ENCODE measurements at regions not wholly inside any gene's neighbourhood (a gene's known extent, or its start where the extent isn't known, plus 50 kb on each side); places are given as distances from the start of the nearest gene placed in this dataset.

DNA sequence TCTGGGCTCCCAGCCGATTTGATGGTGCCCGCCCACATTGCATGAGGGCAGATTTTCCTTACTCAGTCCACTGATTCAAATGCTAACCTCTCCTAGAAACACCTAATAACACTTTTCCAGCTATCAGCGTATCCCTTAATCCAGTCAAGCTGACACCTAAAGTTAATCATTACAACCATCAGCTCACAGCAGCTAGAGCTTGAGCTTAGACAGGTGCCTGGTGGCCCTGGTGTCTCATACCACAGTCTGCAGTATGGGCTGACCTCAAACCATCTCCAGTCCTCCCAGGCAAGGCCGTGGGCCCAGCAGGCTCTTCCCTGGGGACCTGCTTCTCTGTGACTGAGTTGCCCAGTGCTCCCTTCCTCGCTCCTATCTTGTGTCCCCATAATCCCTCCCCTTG lies 174.4 kb upstream of the NECTIN1 start:
- Histone ChIP-seq H4K20me1 (ENCODE audit: control insufficient read depth, insufficient read depth, low read depth, low read length) (no peaks in the 10 kb centered on the region), H3F3A (ENCODE audit: control insufficient read depth, insufficient read depth) (no peaks in the 10 kb centered on the region), H3K9me2 (replicated peaks; ENCODE audit: control insufficient read depth, low read length) (no peaks in the 10 kb centered on the region), H3K27ac (ENCODE audit: low read depth, low read length) (no peak overlapping the region), H3K4me1 (ENCODE audit: control insufficient read depth, low read length) (no peaks in the 10 kb centered on the region), H3K9me3 (ENCODE audit: control insufficient read depth, insufficient read depth, low read length) (no peaks in the 10 kb centered on the region), H3K36me3 (ENCODE audit: control insufficient read depth, low read length) (no peaks in the 10 kb centered on the region), H3K4me3 (ENCODE audit: low read length) (no peak overlapping the region), H3K27me3 (ENCODE audit: control insufficient read depth, low read length) (peaks cover under 1% of the 10 kb centered on the region; the same call in 1 of the 2 replicates), H3K79me2 (ENCODE audit: control insufficient read depth, low read length) (no peaks in the 10 kb centered on the region), H3K4me2 (ENCODE audit: low read length) (no peak overlapping the region)
- TF ChIP-seq, protein P1, sequence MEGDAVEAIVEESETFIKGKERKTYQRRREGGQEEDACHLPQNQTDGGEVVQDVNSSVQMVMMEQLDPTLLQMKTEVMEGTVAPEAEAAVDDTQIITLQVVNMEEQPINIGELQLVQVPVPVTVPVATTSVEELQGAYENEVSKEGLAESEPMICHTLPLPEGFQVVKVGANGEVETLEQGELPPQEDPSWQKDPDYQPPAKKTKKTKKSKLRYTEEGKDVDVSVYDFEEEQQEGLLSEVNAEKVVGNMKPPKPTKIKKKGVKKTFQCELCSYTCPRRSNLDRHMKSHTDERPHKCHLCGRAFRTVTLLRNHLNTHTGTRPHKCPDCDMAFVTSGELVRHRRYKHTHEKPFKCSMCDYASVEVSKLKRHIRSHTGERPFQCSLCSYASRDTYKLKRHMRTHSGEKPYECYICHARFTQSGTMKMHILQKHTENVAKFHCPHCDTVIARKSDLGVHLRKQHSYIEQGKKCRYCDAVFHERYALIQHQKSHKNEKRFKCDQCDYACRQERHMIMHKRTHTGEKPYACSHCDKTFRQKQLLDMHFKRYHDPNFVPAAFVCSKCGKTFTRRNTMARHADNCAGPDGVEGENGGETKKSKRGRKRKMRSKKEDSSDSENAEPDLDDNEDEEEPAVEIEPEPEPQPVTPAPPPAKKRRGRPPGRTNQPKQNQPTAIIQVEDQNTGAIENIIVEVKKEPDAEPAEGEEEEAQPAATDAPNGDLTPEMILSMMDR (IDR thresholded peaks at IDR 0.05; ENCODE audit: low read depth, low read length, poor library complexity, severe bottlenecking): no peak
- TF ChIP-seq EZH2phosphoT487 (IDR thresholded peaks at IDR 0.05; ENCODE audit: borderline replicate concordance, low read length): no peak

DNA sequence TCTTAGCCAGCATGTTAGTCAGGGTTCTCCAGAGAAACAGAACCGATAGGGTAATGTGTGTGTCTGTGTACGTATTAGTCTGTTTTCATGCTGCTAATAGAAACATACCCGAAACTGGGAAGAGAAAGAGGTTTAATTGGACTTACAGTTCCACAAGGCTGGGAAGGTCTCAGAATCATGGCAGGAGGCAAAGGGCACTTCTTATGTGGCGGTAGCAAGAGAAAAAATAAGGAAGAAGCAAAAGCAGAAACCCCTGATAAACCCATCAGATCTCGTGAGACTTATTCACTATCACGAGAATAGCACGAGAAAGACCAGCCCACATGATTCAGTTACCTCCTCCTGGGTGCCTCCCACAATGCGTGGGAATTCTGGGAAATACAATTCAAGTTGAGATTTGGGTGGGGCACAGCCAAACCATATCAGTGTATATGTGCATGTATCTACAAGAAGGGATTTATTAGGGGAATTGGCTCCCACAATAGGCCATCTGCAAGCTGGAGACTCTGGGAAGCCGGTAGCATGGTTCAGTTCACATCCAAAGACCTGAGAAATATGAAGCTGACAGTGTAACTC lies 173.7 kb upstream of the NECTIN1 start:
- no peaks in the 10 kb centered on the region for H4K20me1 ChIP-seq (ENCODE audit: control insufficient read depth, insufficient read depth, low read depth, low read length)
- H3K36me3 ChIP-seq (ENCODE audit: control insufficient read depth, low read length): no peaks in the 10 kb centered on the region
- H3K4me2 ChIP-seq (ENCODE audit: low read length): no peak overlapping the region
- H3K4me1 ChIP-seq (ENCODE audit: control insufficient read depth, low read length): no peaks in the 10 kb centered on the region
- TF ChIP-seq, protein P1 (IDR thresholded peaks at IDR 0.05; ENCODE audit: low read depth, low read length, poor library complexity, severe bottlenecking): no peak
- no peak for TF ChIP-seq EZH2phosphoT487 (IDR thresholded peaks at IDR 0.05; ENCODE audit: borderline replicate concordance, low read length)
- no peak overlapping the region for H3K4me3 ChIP-seq (ENCODE audit: low read length)
- H3K9me2 ChIP-seq (replicated peaks; ENCODE audit: control insufficient read depth, low read length): no peaks in the 10 kb centered on the region
- H3F3A ChIP-seq (ENCODE audit: control insufficient read depth, insufficient read depth): no peaks in the 10 kb centered on the region
- H3K79me2 ChIP-seq (ENCODE audit: control insufficient read depth, low read length): no peaks in the 10 kb centered on the region
- H3K27me3 ChIP-seq (ENCODE audit: control insufficient read depth, low read length): no peaks in the 10 kb centered on the region; the same call in 1 of the 2 replicates
- H3K9me3 ChIP-seq (ENCODE audit: control insufficient read depth, insufficient read depth, low read length): no peaks in the 10 kb centered on the region
- H3K27ac ChIP-seq (ENCODE audit: low read depth, low read length): no peak overlapping the region

DNA sequence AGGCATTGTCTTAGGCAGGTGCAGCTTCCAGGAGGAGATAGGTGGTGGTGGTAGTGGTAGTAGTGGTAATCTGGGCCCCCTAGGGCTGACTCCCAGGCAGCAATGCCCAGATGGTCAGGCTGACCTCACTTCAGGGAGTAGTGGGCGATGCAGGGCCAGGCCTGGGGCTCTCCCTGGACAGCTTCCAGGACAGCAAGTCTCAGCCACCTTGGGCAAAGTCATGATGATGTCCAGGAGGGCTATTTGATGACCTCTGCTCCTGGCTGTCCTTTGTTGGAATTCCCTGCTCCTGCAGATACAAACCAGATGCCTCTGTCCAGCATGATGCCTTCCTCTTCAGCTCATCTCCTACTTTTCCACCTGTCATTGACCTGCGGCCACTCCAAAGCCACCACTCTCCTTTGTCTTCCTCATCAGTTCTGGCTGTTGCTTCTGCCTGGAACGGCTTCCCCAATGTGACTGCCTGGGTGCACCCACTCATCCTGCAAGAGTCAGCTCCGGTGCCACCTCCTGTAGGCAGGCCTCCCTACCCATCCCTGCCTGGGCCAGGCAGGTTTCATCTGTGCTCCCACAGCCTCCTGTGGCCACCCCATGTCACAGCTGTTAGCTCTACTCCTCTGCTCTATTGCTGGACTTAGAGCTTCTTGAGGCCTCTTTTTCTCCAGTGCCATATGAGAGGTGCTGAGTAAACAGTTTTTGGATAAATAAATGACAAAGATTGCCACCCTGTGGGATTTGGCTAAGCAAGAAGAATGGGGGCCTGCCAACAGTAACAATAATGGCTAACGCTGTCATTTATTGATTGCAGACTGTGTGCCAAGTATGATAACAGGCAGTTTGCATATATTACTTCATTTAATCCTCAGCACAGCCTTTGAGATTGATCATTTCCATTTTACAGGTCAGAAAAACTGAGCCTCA lies 172.9 kb upstream of the NECTIN1 start:
- H3K36me3 ChIP-seq (ENCODE audit: control insufficient read depth, low read length): no peaks in the 10 kb centered on the region
- no peak overlapping the region for H3K27ac ChIP-seq (ENCODE audit: low read depth, low read length)
- no peak for TF ChIP-seq EZH2phosphoT487 (IDR thresholded peaks at IDR 0.05; ENCODE audit: borderline replicate concordance, low read length)
- H4K20me1 ChIP-seq (ENCODE audit: control insufficient read depth, insufficient read depth, low read depth, low read length): no peaks in the 10 kb centered on the region
- no peaks in the 10 kb centered on the region for H3K9me3 ChIP-seq (ENCODE audit: control insufficient read depth, insufficient read depth, low read length)
- H3K27me3 ChIP-seq (ENCODE audit: control insufficient read depth, low read length): peaks cover 3% of the 10 kb centered on the region; the same call in 1 of the 2 replicates
- H3K79me2 ChIP-seq (ENCODE audit: control insufficient read depth, low read length): no peaks in the 10 kb centered on the region
- no peaks in the 10 kb centered on the region for H3K9me2 ChIP-seq (replicated peaks; ENCODE audit: control insufficient read depth, low read length)
- no peaks in the 10 kb centered on the region for H3K4me1 ChIP-seq (ENCODE audit: control insufficient read depth, low read length)
- H3F3A ChIP-seq (ENCODE audit: control insufficient read depth, insufficient read depth): no peaks in the 10 kb centered on the region
- H3K4me2 ChIP-seq (ENCODE audit: low read length): no peak overlapping the region
- no peak overlapping the region for H3K4me3 ChIP-seq (ENCODE audit: low read length)

DNA sequence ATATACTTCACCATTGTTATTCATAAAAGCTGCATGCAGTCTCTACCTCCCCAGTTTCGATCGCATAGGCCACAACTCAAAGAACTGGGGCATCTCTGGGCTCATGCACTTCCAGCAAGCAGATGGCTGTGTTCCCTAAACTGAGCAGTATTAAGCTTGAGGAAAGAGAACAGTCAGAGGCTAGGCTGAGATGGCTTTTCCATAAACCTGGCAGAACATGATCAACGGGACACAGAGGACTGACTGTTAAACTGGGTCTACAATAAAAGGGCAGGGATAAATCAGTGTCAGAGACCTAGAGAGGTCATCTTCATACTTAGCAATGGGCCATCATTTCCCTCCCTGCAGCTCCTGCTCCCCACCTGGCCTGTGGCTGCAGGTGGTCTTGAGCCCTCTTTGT lies 171.0 kb upstream of the NECTIN1 start:
- Histone ChIP-seq H3K36me3 (ENCODE audit: control insufficient read depth, low read length) (no peaks in the 10 kb centered on the region), H3K4me3 (ENCODE audit: low read length) (no peak overlapping the region), H3K9me2 (replicated peaks; ENCODE audit: control insufficient read depth, low read length) (no peaks in the 10 kb centered on the region), H3K9me3 (ENCODE audit: control insufficient read depth, insufficient read depth, low read length) (no peaks in the 10 kb centered on the region), H3K27ac (ENCODE audit: low read depth, low read length) (no peak overlapping the region), H4K20me1 (ENCODE audit: control insufficient read depth, insufficient read depth, low read depth, low read length) (no peaks in the 10 kb centered on the region), H3K79me2 (ENCODE audit: control insufficient read depth, low read length) (no peaks in the 10 kb centered on the region), H3K4me2 (ENCODE audit: low read length) (no peak overlapping the region), H3K4me1 (ENCODE audit: control insufficient read depth, low read length) (peaks cover 16% of the 10 kb centered on the region), H3K27me3 (ENCODE audit: control insufficient read depth, low read length) (peaks cover 6% of the 10 kb centered on the region; the same call in 1 of the 2 replicates), H3F3A (ENCODE audit: control insufficient read depth, insufficient read depth) (no peaks in the 10 kb centered on the region)
- TF ChIP-seq, protein P1 (IDR thresholded peaks at IDR 0.05; ENCODE audit: low read depth, low read length, poor library complexity, severe bottlenecking): no peak
- TF ChIP-seq EZH2phosphoT487 (IDR thresholded peaks at IDR 0.05; ENCODE audit: borderline replicate concordance, low read length): no peak
